ENCODE measurements at regions not wholly inside any gene's neighbourhood (a gene's known extent, or its start where the extent isn't known, plus 50 kb on each side); places are given as distances from the start of the nearest gene placed in this dataset.

GRCh38 chr2:223365158-223365679 lies 236.9 kb downstream of the SCG2 start (continued):
- TF ChIP-seq LRRFIP1 (CRISPR knock-in tag; conservative IDR thresholded peaks at IDR 0.05) (no peak), TBL1XR1 (IDR thresholded peaks at IDR 0.05; ENCODE audit: borderline replicate concordance, low read length, partially characterized antibody) (no peak), HES4 (CRISPR knock-in tag; IDR thresholded peaks at IDR 0.05; ENCODE audit: borderline replicate concordance) (no peak), ADNP (CRISPR knock-in tag; IDR thresholded peaks at IDR 0.05) (no peak), ZBTB7B (CRISPR knock-in tag; IDR thresholded peaks at IDR 0.05) (no peak), NFYC (CRISPR knock-in tag; IDR thresholded peaks at IDR 0.05) (no peak), SATB2 (CRISPR knock-in tag; IDR thresholded peaks at IDR 0.05) (no peak)

- H3K27ac ChIP-seq (ENCODE audit: extremely low read length, insufficient read depth, low read length): no peak overlapping the region
- POLR2A ChIA-PET: no interaction called here
- H4K20me1 ChIP-seq (ENCODE audit: insufficient read depth, low read length): no peaks in the 10 kb centered on the region
- no peak overlapping the region for H2AFZ ChIP-seq (ENCODE audit: low read length)
- H3K4me2 ChIP-seq (ENCODE audit: low read depth, low read length): no peak overlapping the region
- no peak for TF ChIP-seq SAFB2 (CRISPR knock-in tag; IDR thresholded peaks at IDR 0.05; ENCODE audit: borderline replicate concordance, low read depth)
- TF ChIP-seq HOXA5 (CRISPR knock-in tag; IDR thresholded peaks at IDR 0.05): no peak
- TF ChIP-seq ATF3 (CRISPR knock-in tag; IDR thresholded peaks at IDR 0.05): no peak
- TF ChIP-seq NBN (conservative IDR thresholded peaks at IDR 0.05): no peak
- TF ChIP-seq ZNF143 (CRISPR knock-in tag; IDR thresholded peaks at IDR 0.05): no peak
- no peak for TF ChIP-seq MBNL3 (CRISPR knock-in tag; conservative IDR thresholded peaks at IDR 0.05)
- TF ChIP-seq BRD4 (CRISPR knock-in tag; IDR thresholded peaks at IDR 0.05): no peak
- no peak for TF ChIP-seq NFE2 (CRISPR knock-in tag; IDR thresholded peaks at IDR 0.05)
- WGBS (ENCODE audit: low lambda C conversion rate): 9% methylated on average over 5 of the region's 5 CpGs
- H3K27me3 ChIP-seq (ENCODE audit: control insufficient read depth in 1 of 2, insufficient read depth in 2 of 2, low read length in 2 of 2): peaks cover 0 to 3% of the 10 kb centered on the region in 2 experiments; a peak in 1 of 5 replicates
- in situ Hi-C loops (cut with HindIII; ENCODE audit: extremely low pct_ligation_motif_present, low pct_unique_long_range_greater_than_20kb): no loop called here
- H3K9me3 ChIP-seq (ENCODE audit: low read length): no peaks in the 10 kb centered on the region
- no peaks in the 10 kb centered on the region for H3K36me3 ChIP-seq (replicated peaks in 1 of 2; ENCODE audit: control insufficient read depth in 1 of 2, insufficient read depth in 2 of 2, low read length in 2 of 2)
- no peaks in the 10 kb centered on the region for H3K79me2 ChIP-seq (ENCODE audit: insufficient read depth, low read length)
- H3K4me3 ChIP-seq (replicated peaks in 1 of 3; ENCODE audit: insufficient read depth in 1 of 3, low read depth in 2 of 3, low read length in 3 of 3): no peak overlapping the region
- ATAC-seq (no peak), FAIRE-seq (no peak), DNase-seq (ENCODE audit: low spot score) (no peak)
- intact Hi-C loops (cut with micrococcal nuclease; ENCODE audit: unreplicated experiment): no loop called here
- no peak overlapping the region for H3K9ac ChIP-seq (ENCODE audit: insufficient read depth, low read depth, low read length)
- CTCF ChIA-PET (ENCODE audit: low intra/inter-chr PET ratio, low total read pairs): no interaction called here
- H3K4me1 ChIP-seq (ENCODE audit: insufficient read depth, low read length): no peaks in the 10 kb centered on the region
- BruUV-seq (replicated peaks): no TSS peak
Measured at GRCh38 chr2:223366566-223366965, 235.6 kb downstream of the SCG2 start.

Data from HepG2 (cell line).